Neural progenitor cell (in vitro differentiated cells): ENCODE measurements at regions not wholly inside any gene's neighbourhood (a gene's known extent, or its start where the extent isn't known, plus 50 kb on each side); places are given as distances from the start of the nearest gene placed in this dataset.

Experiments used
- DNase-seq: peaks from one replicate; pipeline ENCODE4 v3.0.0-alpha.2; 2016; ENCODE audit warnings: low spot score
- H2AFZ ChIP-seq: fragments of 200-600 bp; sonication (generic); replicated peaks from 2 replicates; pipeline ENCODE4 v1.6.1; 2016; ENCODE audit warnings: antibody characterized with exemption
- H3F3A ChIP-seq: fragments of 200-600 bp; sonication (generic); 2 replicates; pipeline ENCODE4 v1.6.1; 2016; ENCODE audit warnings: antibody characterized with exemption, low read depth
- H3K27ac ChIP-seq: fragments of 200-600 bp; sonication (generic); 2 replicates; pipeline ENCODE4 v1.5.1; 2016; ENCODE audit warnings: mild to moderate bottlenecking
- H3K27me3 ChIP-seq: fragments of 200-600 bp; sonication (generic); 2 replicates; pipeline ENCODE4 v1.6.1; 2016; ENCODE audit warnings: mild to moderate bottlenecking, moderate library complexity
- H3K36me3 ChIP-seq: fragments of 200-600 bp; sonication (generic); 2 replicates; pipeline ENCODE4 v1.5.1; 2016
- H3K4me1 ChIP-seq: fragments of 200-600 bp; sonication (generic); 2 replicates; pipeline ENCODE4 v1.6.1; 2016; ENCODE audit warnings: mixed run types
- H3K4me2 ChIP-seq: fragments of 200-600 bp; sonication (generic); 2 replicates; pipeline ENCODE4 v1.6.1; 2016
- H3K4me3 ChIP-seq: fragments of 200-600 bp; sonication (generic); 2 replicates; pipeline ENCODE4 v1.5.1; 2016
- H3K79me2 ChIP-seq: fragments of 200-600 bp; sonication (generic); 2 replicates; pipeline ENCODE4 v1.6.1; 2016; ENCODE audit warnings: low read depth
- H3K9ac ChIP-seq: fragments of 200-600 bp; sonication (generic); 2 replicates; pipeline ENCODE4 v1.6.1; 2016
- H3K9me3 ChIP-seq: fragments of 200-600 bp; sonication (generic); 2 replicates; pipeline ENCODE4 v1.5.1; 2016; ENCODE audit warnings: low read depth
- H4K20me1 ChIP-seq: fragments of 200-600 bp; sonication (generic); 2 replicates; pipeline ENCODE4 v1.6.1; 2016; ENCODE audit warnings: low read depth
- H3K27ac Mint-ChIP-seq: 3 replicates; pipeline ENCODE4 v1.8.0; 2021; ENCODE audit warnings: mixed read lengths
- H3K27me3 Mint-ChIP-seq: 2 replicates; pipeline ENCODE4 v1.8.0; 2022; ENCODE audit warnings: low read depth, mild to moderate bottlenecking, inconsistent platforms, moderate library complexity, mixed read lengths; ENCODE audit not compliant: insufficient read depth
- H3K36me3 Mint-ChIP-seq: 3 replicates; pipeline ENCODE4 v1.8.0; 2021; ENCODE audit warnings: mixed read lengths
- H3K4me1 Mint-ChIP-seq: 3 replicates; pipeline ENCODE4 v1.8.0; 2021; ENCODE audit warnings: mixed read lengths
- H3K4me3 Mint-ChIP-seq: 3 replicates; pipeline ENCODE4 v1.8.0; 2021; ENCODE audit warnings: mild to moderate bottlenecking, moderate library complexity, mixed read lengths
- H3K9me3 Mint-ChIP-seq: 3 replicates; pipeline ENCODE4 v1.8.0; 2020; ENCODE audit warnings: mixed read lengths
- EZH2 ChIP-seq: fragments of 200-600 bp; sonication (generic); IDR thresholded peaks from 2 replicates; pipeline ENCODE4 v1.6.1; 2017; ENCODE audit warnings: antibody characterized with exemption, mild to moderate bottlenecking, moderate library complexity
- EZH2phosphoT487 ChIP-seq: fragments of 200-600 bp; sonication (generic); IDR thresholded peaks from 2 replicates; pipeline ENCODE4 v1.6.1; 2017; ENCODE audit warnings: antibody characterized with exemption
- TF ChIP-seq, protein P1 (sequence below): fragments of 200-600 bp; sonication (generic); IDR thresholded peaks from 2 replicates; pipeline ENCODE4 v1.5.1; 2017; ENCODE audit warnings: antibody characterized with exemption, mild to moderate bottlenecking

DNA sequence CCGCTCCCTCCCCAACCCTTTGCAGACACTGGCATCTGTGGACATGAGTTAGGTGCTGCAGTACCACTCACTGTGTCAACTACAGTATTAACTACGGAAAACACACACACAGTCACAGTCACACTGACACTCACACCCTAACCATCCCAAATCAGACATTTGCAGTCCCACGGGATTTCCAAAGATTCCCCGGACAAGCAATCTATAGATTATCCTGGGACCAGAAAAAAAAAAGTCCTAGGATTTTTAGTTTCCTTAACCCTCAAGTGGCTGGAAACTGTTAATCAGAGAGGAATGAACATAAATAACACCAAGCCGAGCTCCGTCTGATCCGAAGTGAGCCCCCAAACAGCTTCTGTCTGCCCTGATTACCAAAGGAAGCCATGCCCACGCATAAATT, 81.9 kb upstream of the DHRSX start:
- TF ChIP-seq, protein P1, sequence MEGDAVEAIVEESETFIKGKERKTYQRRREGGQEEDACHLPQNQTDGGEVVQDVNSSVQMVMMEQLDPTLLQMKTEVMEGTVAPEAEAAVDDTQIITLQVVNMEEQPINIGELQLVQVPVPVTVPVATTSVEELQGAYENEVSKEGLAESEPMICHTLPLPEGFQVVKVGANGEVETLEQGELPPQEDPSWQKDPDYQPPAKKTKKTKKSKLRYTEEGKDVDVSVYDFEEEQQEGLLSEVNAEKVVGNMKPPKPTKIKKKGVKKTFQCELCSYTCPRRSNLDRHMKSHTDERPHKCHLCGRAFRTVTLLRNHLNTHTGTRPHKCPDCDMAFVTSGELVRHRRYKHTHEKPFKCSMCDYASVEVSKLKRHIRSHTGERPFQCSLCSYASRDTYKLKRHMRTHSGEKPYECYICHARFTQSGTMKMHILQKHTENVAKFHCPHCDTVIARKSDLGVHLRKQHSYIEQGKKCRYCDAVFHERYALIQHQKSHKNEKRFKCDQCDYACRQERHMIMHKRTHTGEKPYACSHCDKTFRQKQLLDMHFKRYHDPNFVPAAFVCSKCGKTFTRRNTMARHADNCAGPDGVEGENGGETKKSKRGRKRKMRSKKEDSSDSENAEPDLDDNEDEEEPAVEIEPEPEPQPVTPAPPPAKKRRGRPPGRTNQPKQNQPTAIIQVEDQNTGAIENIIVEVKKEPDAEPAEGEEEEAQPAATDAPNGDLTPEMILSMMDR: no peak
- TF ChIP-seq EZH2phosphoT487 (no peak), EZH2 (no peak)
- Histone ChIP-seq H3K4me2 (peak overlapping the region; percentile 84), H3K9me3 (no peaks in the 10 kb centered on the region), H3K27me3 (peaks cover 66% of the 10 kb centered on the region), H3K36me3 (no peaks in the 10 kb centered on the region), H2AFZ (no peak overlapping the region), H3K9ac (no peak overlapping the region), H3K27ac (no peak overlapping the region), H3K79me2 (no peaks in the 10 kb centered on the region), H4K20me1 (peaks cover 31% of the 10 kb centered on the region), H3K4me3 (no peak overlapping the region), H3F3A (peaks cover 8% of the 10 kb centered on the region), H3K4me1 (peaks cover 22% of the 10 kb centered on the region)
- H3K4me1 Mint-ChIP-seq: peaks cover 40% of the 10 kb centered on the region
- no peaks in the 10 kb centered on the region for H3K36me3 Mint-ChIP-seq
- no peaks in the 10 kb centered on the region for H3K9me3 Mint-ChIP-seq
- peak overlapping the region; percentile 86 for H3K4me3 Mint-ChIP-seq
- peaks cover 36% of the 10 kb centered on the region for H3K27me3 Mint-ChIP-seq
- no peak overlapping the region for H3K27ac Mint-ChIP-seq
- no peak for DNase-seq

DNA sequence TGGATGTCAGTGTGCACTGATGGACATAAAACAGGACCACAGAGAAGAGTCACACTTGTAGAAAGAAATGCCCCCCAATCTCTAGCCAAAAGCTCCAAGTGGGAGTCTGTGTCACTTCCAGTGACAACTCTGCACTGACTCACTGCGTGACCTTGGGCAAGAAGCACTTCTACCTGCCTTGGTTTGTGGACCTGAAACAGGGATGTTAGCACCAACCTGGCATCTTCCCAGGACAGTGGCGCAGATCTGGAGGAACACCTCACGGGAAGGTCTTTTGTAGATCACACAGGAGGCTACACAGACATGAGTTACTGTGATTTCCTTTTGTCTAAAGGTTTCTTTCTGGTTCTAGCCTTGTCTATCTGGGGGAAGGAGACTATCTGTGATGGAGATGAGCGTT, 80.5 kb upstream of the DHRSX start:
- no peak overlapping the region for H3K4me2 ChIP-seq
- no peaks in the 10 kb centered on the region for H3K9me3 ChIP-seq
- DNase-seq: no peak
- Mint-ChIP-seq H3K4me1 (peaks cover 39% of the 10 kb centered on the region), H3K36me3 (no peaks in the 10 kb centered on the region), H3K9me3 (no peaks in the 10 kb centered on the region), H3K27ac (no peak overlapping the region), H3K4me3 (peak overlapping the region; percentile 55), H3K27me3 (peaks cover 37% of the 10 kb centered on the region)
- no peak overlapping the region for H2AFZ ChIP-seq
- peaks cover 31% of the 10 kb centered on the region for H4K20me1 ChIP-seq
- peaks cover 9% of the 10 kb centered on the region for H3F3A ChIP-seq
- H3K79me2 ChIP-seq: no peaks in the 10 kb centered on the region
- H3K36me3 ChIP-seq: no peaks in the 10 kb centered on the region
- TF ChIP-seq, protein P1: no peak
- no peak for TF ChIP-seq EZH2
- TF ChIP-seq EZH2phosphoT487: no peak
- no peak overlapping the region for H3K9ac ChIP-seq
- peaks cover 56% of the 10 kb centered on the region for H3K27me3 ChIP-seq
- no peak overlapping the region for H3K27ac ChIP-seq
- H3K4me3 ChIP-seq: no peak overlapping the region
- peaks cover 23% of the 10 kb centered on the region for H3K4me1 ChIP-seq

DNA sequence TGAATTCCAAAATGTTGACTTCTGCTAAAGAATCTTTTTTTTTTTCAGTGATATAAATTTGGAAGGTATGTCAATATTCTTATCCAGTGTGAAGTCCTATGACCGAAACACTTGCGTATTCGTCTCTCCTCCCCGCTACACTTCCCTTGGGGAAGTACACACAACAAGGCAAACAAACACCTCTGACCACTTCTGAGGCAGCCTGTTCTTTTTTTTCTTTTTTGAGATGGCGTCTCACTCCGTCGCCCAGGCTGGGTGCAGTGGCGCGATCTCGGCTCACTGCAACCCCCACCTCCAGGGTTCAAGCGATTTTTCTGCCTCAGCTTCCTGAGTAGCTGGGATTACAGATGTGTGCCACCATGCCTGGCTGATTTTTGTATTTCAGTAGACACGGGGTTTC, 78.1 kb upstream of the DHRSX start:
- Mint-ChIP-seq H3K4me1 (peaks cover 24% of the 10 kb centered on the region), H3K27ac (no peak overlapping the region), H3K27me3 (peaks cover 21% of the 10 kb centered on the region), H3K4me3 (no peak overlapping the region), H3K36me3 (peaks cover 12% of the 10 kb centered on the region), H3K9me3 (no peaks in the 10 kb centered on the region)
- Histone ChIP-seq H3K4me1 (peaks cover 14% of the 10 kb centered on the region), H2AFZ (no peak overlapping the region), H3F3A (peaks cover 9% of the 10 kb centered on the region), H3K9me3 (no peaks in the 10 kb centered on the region), H3K36me3 (no peaks in the 10 kb centered on the region), H3K79me2 (no peaks in the 10 kb centered on the region), H3K4me3 (no peak overlapping the region), H3K4me2 (no peak overlapping the region), H3K27ac (no peak overlapping the region), H3K27me3 (peaks cover 33% of the 10 kb centered on the region), H3K9ac (no peak overlapping the region), H4K20me1 (peaks cover 18% of the 10 kb centered on the region)
- DNase-seq: no peak
- no peak for TF ChIP-seq EZH2phosphoT487
- TF ChIP-seq, protein P1: no peak
- no peak for TF ChIP-seq EZH2
